Adipocyte (in vitro differentiated cells): ENCODE measurements at regions not wholly inside any gene's neighbourhood (a gene's known extent, or its start where the extent isn't known, plus 50 kb on each side); places are given as distances from the start of the nearest gene placed in this dataset.
"Not testable (repeated sequence)": the region's sequence is repeated elsewhere in the genome, so short reads cannot be mapped to it uniquely, and the experiment has no call there.

ENCODE experiments used
- DNase-seq: peaks from one replicate; pipeline ENCODE4 v3.0.0-alpha.2; 2015; ENCODE audit warnings: low read depth
- H3K27me3 ChIP-seq: replicated peaks from 2 replicates; pipeline ENCODE4 v1.7.0; 2013; ENCODE audit warnings: mild to moderate bottlenecking, low read length, moderate library complexity; ENCODE audit not compliant: control insufficient read depth, insufficient read depth
- H3K36me3 ChIP-seq: 2 replicates; pipeline ENCODE4 v1.7.0; 2013; ENCODE audit warnings: low read length, mild to moderate bottlenecking, moderate library complexity; ENCODE audit not compliant: control insufficient read depth, insufficient read depth, severe bottlenecking
- H3K4me1 ChIP-seq: 2 replicates; pipeline ENCODE4 v1.7.0; 2013; ENCODE audit warnings: mild to moderate bottlenecking, low read length, moderate library complexity; ENCODE audit not compliant: control insufficient read depth, insufficient read depth
- H3K4me3 ChIP-seq: 2 replicates; pipeline ENCODE4 v1.7.0; 2013; ENCODE audit warnings: mild to moderate bottlenecking, low read length, moderate library complexity
- H3K9ac ChIP-seq: 2 replicates; pipeline ENCODE4 v1.7.0; 2013; ENCODE audit warnings: mild to moderate bottlenecking, low read length, moderate library complexity
- H3K9me3 ChIP-seq: 2 replicates; pipeline ENCODE4 v1.7.0; 2013; ENCODE audit warnings: mild to moderate bottlenecking, low read length, moderate library complexity; ENCODE audit not compliant: control insufficient read depth

DNA sequence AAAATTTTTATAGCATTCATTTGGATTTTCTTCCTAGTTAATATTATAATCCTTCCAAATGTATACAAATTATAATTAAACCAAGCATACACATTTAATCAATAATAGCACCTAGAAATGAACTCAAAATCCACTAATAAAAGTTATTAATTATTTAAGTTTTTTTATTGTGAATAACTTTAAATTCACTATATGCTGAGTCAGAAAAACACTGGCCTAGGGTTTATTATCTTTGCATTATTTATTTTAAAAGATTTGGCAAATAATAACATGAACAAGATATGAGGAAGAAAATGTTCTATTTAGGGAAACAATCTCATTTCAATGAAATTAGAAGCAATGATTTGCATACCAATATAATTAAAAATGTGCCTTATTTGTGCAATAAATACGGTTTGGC is 951.5 kb downstream of the KCNT2 start:
- no peak overlapping the region for H3K9ac ChIP-seq
- H3K36me3 ChIP-seq = no peaks in the 10 kb centered on the region
- H3K4me1 ChIP-seq = no peaks in the 10 kb centered on the region
- no peaks in the 10 kb centered on the region for H3K9me3 ChIP-seq
- H3K27me3 ChIP-seq = no peaks in the 10 kb centered on the region
- no peak for DNase-seq
- H3K4me3 ChIP-seq = no peak overlapping the region

DNA sequence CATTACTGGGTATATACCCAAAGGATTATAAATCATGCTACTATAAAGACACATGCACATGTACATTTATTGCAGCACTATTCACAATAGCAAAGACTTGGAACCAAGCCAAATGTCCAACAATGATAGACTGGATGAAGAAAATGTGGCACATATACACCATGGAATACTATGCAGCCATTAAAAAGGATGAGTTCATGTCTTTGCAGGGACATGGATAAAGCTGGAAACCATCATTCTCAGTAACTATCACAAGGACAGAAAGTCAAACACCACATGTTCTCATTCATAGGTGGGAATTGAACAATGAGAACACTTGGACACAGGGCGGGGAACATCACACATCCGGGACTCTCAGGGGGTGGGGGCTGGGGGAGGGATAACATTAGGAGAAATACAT is 959.4 kb downstream of the KCNT2 start:
- H3K36me3 ChIP-seq, H3K4me3 ChIP-seq, DNase-seq: not testable (repeated sequence)

DNA sequence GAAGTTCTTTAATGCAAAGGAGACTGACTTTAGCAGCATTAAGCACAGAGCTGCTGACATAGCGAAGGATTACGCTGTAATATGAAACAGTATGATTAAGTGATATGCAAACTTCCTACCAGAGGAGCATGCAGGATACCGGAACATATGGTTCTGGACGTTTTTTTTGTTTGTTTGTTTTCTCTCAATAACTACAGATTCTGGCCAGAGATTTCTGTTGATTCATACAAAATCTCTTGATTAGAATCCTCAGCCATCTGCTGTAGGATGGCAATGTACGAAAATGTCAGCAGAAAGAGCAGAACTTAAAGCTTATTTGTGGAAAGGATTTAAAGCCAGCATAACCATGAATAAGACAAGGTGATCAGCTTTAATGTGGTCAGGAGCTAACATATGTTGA is 970.7 kb downstream of the KCNT2 start:
- H3K4me3 ChIP-seq = no peak overlapping the region
- peak; percentile 59 for DNase-seq
- no peaks in the 10 kb centered on the region for H3K27me3 ChIP-seq
- H3K9me3 ChIP-seq = no peaks in the 10 kb centered on the region
- no peak overlapping the region for H3K9ac ChIP-seq
- no peaks in the 10 kb centered on the region for H3K36me3 ChIP-seq
- no peaks in the 10 kb centered on the region for H3K4me1 ChIP-seq

More for the DNA sequence above, 959.4 kb downstream of the KCNT2 start:
- H3K4me1 ChIP-seq, H3K9me3 ChIP-seq, H3K27me3 ChIP-seq, H3K9ac ChIP-seq: not testable (repeated sequence)

DNA sequence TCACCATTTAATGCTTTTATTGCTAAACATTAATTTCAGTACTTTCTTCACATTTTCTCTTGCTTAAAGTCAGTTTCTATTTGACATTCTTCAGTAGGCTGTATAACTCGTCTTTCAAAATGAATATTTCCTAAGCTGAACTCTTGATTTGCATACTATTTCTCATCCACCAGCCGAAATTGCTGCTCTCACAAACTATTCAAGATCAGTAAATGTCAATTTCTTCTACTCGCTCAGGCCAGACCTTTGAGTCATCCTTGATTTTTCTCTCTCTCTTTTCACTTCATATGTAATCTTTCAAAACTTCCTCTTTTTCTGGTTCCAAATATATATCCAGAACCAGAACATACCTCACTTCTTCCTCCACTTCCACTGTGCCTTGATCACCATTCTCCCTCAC is 990.0 kb downstream of the KCNT2 start:
- Histone ChIP-seq H3K9ac (no peak overlapping the region), H3K4me1 (no peaks in the 10 kb centered on the region)
- no peak for DNase-seq

DNA sequence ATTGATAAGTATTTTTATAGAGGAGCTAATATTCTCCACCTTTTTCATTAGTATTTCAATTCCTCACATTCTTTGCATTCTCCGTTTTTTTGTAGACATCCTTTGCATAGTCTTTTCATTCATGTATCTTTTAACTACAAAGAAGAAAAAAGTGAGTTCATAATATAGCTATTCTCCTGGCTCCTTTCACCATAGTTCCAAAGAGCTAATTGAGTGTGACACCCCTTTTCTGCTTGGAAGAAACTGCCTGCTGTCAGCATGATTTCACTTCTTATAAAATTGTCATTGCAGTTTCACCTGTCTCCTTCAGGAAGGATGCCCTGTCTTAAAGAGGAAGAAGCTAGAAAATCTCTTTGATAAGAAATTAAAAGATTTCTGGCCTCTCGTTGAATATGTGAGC is 991.1 kb downstream of the KCNT2 start:
- Histone ChIP-seq H3K4me3 (no peak overlapping the region), H3K9me3 (no peaks in the 10 kb centered on the region), H3K4me1 (no peaks in the 10 kb centered on the region), H3K27me3 (no peaks in the 10 kb centered on the region), H3K36me3 (no peaks in the 10 kb centered on the region), H3K9ac (no peak overlapping the region)
- DNase-seq = no peak

More for the DNA sequence above, 990.0 kb downstream of the KCNT2 start:
- Histone ChIP-seq H3K27me3 (no peaks in the 10 kb centered on the region), H3K36me3 (no peaks in the 10 kb centered on the region), H3K4me3 (no peak overlapping the region), H3K9me3 (no peaks in the 10 kb centered on the region)

DNA sequence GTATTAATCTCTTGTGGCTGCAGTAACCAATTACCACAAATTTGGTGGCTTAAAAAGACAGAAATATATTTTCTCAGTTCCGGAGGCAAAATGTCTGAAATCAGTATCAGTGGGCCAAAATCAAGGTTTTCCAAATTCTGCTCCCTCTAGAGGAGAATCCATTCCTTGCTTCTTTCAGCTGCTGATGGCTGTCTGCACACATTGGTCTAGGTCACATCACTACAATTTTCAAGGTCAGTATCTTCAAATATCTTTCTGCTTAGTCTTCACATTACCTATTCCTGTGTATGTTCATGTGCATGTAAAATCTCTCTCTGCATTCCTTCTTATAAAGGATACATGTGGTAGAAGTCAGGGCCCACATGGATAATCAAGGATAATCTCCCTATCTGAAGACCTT is 999.4 kb downstream of the KCNT2 start:
- no peak overlapping the region for H3K4me3 ChIP-seq
- no peaks in the 10 kb centered on the region for H3K9me3 ChIP-seq
- H3K4me1 ChIP-seq = peaks cover 5% of the 10 kb centered on the region
- H3K36me3 ChIP-seq = no peaks in the 10 kb centered on the region
- no peak overlapping the region for H3K9ac ChIP-seq
- no peak for DNase-seq
- H3K27me3 ChIP-seq = no peaks in the 10 kb centered on the region

DNA sequence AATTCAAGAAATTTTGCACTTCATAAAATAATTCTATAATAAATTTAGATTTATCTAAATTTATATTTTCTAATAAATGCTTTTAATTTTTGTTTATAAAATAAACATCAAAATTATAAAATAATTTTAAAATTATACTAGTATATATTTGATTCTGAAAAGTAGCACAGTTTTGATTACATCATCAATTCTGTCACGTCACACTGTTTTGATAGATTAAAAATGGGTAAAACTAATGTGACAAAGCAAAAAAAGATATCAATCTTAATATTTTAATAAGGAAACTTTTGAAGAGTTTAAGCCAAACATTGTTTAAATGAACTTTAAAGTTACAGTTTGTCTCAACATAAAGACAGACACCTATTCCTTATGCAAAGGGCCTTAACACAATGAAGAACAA is 1001.8 kb downstream of the KCNT2 start:
- no peaks in the 10 kb centered on the region for H3K27me3 ChIP-seq
- no peak overlapping the region for H3K4me3 ChIP-seq
- H3K36me3 ChIP-seq = no peaks in the 10 kb centered on the region
- no peak overlapping the region for H3K9ac ChIP-seq
- H3K9me3 ChIP-seq = peaks cover 8% of the 10 kb centered on the region
- peaks cover 5% of the 10 kb centered on the region for H3K4me1 ChIP-seq
- DNase-seq = no peak

DNA sequence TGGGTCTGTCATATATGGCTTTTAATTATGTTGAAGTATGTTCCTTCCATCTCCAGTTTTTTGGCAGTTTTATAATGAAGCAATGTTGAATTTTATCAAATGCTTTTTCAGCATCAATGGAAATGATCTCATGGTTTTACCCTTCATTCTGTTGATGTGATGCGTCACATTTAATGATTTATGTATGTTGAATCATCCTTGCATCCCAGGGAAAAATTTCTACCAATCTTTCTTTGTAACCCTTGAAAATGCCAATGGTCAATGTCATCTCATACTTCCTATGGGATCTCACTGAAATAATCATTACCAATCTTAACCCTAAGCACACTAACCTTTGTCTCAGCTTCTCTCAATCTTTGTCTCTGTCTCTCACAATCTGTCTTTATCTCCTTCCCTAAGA is 1004.0 kb downstream of the KCNT2 start:
- Histone ChIP-seq H3K9me3 (peaks cover 8% of the 10 kb centered on the region), H3K4me1 (peaks cover 5% of the 10 kb centered on the region), H3K4me3 (no peak overlapping the region), H3K36me3 (no peaks in the 10 kb centered on the region), H3K27me3 (no peaks in the 10 kb centered on the region), H3K9ac (no peak overlapping the region)
- peak; percentile 37 for DNase-seq

DNA sequence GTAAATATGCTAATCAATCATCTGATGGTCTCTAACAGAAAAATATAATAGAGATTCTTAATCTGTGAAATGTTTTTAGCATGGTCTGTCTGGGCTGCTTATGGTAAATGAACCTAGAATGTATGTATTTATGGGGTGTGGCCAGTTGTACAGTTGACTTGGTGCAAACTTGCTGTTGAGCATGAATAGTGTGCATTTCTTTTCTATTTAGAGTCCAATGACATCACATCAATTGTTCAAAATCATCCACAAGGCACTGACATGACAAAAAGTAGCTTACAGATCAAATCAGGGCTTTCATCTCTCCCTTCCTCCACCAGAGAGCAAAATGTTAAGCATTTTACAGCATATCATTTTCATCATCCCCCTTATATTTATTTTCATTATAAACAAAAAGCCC is 1010.3 kb downstream of the KCNT2 start:
- H3K9me3 ChIP-seq = no peaks in the 10 kb centered on the region
- H3K4me3 ChIP-seq = no peak overlapping the region
- no peak overlapping the region for H3K9ac ChIP-seq
- no peaks in the 10 kb centered on the region for H3K4me1 ChIP-seq
- H3K36me3 ChIP-seq = no peaks in the 10 kb centered on the region
- no peaks in the 10 kb centered on the region for H3K27me3 ChIP-seq
- no peak for DNase-seq

DNA sequence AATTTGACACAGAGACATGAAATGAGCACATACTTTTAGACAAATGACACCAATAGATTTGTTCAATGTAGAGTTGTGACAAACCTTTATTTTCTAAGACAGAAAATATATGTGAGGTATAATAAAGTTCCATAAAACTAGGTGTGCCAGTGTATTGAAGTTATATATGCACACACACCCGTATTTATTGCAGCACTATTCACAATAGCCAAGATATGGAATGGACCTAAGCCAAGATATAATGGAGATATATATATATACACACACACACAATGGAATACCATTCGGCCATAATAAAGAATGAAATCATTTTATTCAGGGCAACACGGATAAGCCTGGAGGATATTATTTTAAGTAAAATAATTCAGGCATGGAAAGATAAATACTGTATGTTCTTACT is 1013.5 kb downstream of the KCNT2 start:
- Histone ChIP-seq H3K9ac (no peak overlapping the region), H3K4me3 (no peak overlapping the region)

DNA sequence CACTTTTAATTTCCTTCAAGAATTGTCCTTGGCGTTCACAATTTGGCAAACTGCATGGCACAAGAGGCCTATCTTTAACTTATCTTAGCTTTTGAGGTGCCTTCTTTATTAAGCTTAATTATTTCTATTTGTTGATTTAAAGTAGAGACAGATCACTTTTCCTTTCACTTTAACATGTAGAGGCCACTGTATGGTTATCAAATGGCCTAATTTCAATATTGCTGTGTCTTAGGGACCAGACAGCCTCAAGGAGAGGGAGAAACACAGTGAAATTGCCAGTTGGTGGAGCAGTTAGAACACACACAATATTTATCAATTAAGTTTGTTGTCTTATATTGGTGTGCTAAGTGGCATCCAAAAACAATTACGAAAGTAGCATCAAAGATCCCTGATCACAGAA is 1013.9 kb downstream of the KCNT2 start:
- Histone ChIP-seq H3K9ac (no peak overlapping the region), H3K9me3 (no peaks in the 10 kb centered on the region), H3K36me3 (no peaks in the 10 kb centered on the region), H3K4me3 (no peak overlapping the region), H3K27me3 (no peaks in the 10 kb centered on the region), H3K4me1 (peaks cover 14% of the 10 kb centered on the region)
- DNase-seq = no peak

More for the DNA sequence above, 1013.5 kb downstream of the KCNT2 start:
- DNase-seq = no peak
- Histone ChIP-seq H3K9me3 (no peaks in the 10 kb centered on the region), H3K36me3 (no peaks in the 10 kb centered on the region), H3K4me1 (peaks cover 14% of the 10 kb centered on the region), H3K27me3 (no peaks in the 10 kb centered on the region)

DNA sequence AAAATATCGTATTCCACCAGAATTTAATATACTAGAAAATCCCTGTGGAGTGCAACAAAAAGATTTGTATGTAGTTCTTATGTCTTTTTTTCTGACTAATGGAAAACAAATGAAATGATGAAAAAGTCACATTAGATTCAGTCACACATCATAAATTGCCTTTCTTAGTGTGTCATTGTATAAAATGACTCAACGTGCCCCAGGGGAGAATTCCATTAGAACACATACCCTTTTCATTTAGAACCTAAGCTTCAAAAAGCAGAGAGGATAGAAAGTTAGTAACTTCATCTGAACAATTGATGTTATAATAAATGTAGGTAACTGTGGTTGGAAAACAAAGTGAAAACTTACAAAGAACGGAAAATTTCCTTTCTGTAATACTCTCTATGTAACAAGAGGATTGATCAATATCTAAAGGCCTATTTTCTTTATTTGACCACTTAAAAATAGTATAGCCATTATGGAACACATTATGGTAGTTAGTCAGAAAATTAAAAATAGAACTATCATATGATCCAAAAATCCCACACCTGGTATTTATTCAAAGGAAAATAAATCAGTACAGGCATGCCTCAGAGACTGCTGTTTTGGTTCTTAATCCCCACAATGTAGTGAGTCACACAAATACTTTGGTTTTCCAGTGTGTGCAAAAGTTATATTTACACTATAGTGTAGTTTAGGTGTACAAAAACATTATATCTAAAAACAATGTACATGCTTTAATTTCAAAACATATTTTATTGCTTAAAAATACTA is 1016.1 kb downstream of the KCNT2 start:
- peak; percentile 72 for DNase-seq
- peaks cover 4% of the 10 kb centered on the region for H3K9me3 ChIP-seq
- no peaks in the 10 kb centered on the region for H3K27me3 ChIP-seq
- H3K36me3 ChIP-seq = no peaks in the 10 kb centered on the region
- peak overlapping the region; percentile 2 for H3K4me3 ChIP-seq
- peaks cover 14% of the 10 kb centered on the region for H3K4me1 ChIP-seq
- no peak overlapping the region for H3K9ac ChIP-seq
